ENCODE measurements at regions not wholly inside any gene's neighbourhood (a gene's known extent, or its start where the extent isn't known, plus 50 kb on each side); places are given as distances from the start of the nearest gene placed in this dataset.

GRCh38 chr12:76711241-76711640 is 52.7 kb upstream of the ZDHHC17 start:
- Histone ChIP-seq H3K36me3 (no peaks in the 10 kb centered on the region), H3K27ac (no peak overlapping the region), H3K9me3 (no peaks in the 10 kb centered on the region), H3K27me3 (no peaks in the 10 kb centered on the region), H3K4me3 (no peak overlapping the region), H3K4me1 (no peaks in the 10 kb centered on the region)
- DNase-seq: no peak
- intact Hi-C loops (cut with DNase I; ENCODE audit: low total_unique reads): no loop called here
- TF ChIP-seq POLR2A (IDR thresholded peaks at IDR 0.05): no peak
- no peak for TF ChIP-seq CTCF (IDR thresholded peaks at IDR 0.05)

- TF ChIP-seq CTCF (IDR thresholded peaks at IDR 0.05) (no peak), POLR2A (IDR thresholded peaks at IDR 0.05) (no peak)
- H3K27ac ChIP-seq: no peak overlapping the region
Observed at GRCh38 chr12:76713130-76713529, 50.8 kb upstream of the ZDHHC17 start.

GRCh38 chr12:76713986-76714385 is 49.9 kb upstream of the ZDHHC17 start:
- no peak for DNase-seq
- Histone ChIP-seq H3K9me3 (no peaks in the 10 kb centered on the region), H3K27ac (no peak overlapping the region), H3K4me3 (no peak overlapping the region), H3K36me3 (no peaks in the 10 kb centered on the region), H3K4me1 (no peaks in the 10 kb centered on the region), H3K27me3 (no peaks in the 10 kb centered on the region)
- intact Hi-C loops (cut with DNase I; ENCODE audit: low total_unique reads): no loop called here
- TF ChIP-seq CTCF (IDR thresholded peaks at IDR 0.05) (no peak), POLR2A (IDR thresholded peaks at IDR 0.05) (no peak)

More at GRCh38 chr12:76713130-76713529, 50.8 kb upstream of the ZDHHC17 start:
- no peaks in the 10 kb centered on the region for H3K27me3 ChIP-seq
- H3K36me3 ChIP-seq: no peaks in the 10 kb centered on the region
- DNase-seq: no peak
- H3K4me3 ChIP-seq: no peak overlapping the region
- intact Hi-C loops (cut with DNase I; ENCODE audit: low total_unique reads): no loop called here
- H3K4me1 ChIP-seq: no peaks in the 10 kb centered on the region
- no peaks in the 10 kb centered on the region for H3K9me3 ChIP-seq
